GM12892 (cell line): ENCODE measurements at regions not wholly inside any gene's neighbourhood (a gene's known extent, or its start where the extent isn't known, plus 50 kb on each side); places are given as distances from the start of the nearest gene placed in this dataset.

Source experiments
- POLR2AphosphoS5 ChIP-seq: IDR thresholded peaks from 2 replicates; pipeline ENCODE4 v1.6.1; 2011; ENCODE audit warnings: low read depth, low read length, control low read depth
- TAF1 ChIP-seq: IDR thresholded peaks from 2 replicates; pipeline ENCODE4 v1.6.1; 2011; ENCODE audit warnings: low read depth, mild to moderate bottlenecking, control low read depth, low read length, borderline replicate concordance

DNA sequence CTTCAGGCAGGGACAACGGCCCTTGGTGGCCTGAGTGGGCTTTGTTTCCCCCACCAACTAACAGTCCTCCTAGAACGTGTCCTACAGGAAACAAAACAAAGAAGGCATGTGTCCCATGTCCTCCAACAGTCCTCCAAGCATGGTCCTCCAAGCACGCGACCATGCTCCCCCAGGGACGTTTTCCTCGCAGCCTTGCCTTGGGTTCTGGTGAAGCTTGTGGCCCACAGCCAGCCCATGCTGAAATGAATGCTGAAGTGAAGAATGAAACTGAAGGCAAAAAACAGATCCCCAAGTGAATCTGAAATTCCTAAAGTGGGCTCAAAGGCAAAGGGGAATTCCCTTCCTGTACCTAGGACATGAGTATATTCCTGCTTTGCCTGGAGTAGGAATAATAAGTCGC is 176.6 kb downstream of the JCAD start:
- TF ChIP-seq POLR2AphosphoS5 (no peak), TAF1 (no peak)
